Endothelial cell of umbilical vein (primary cell): ENCODE measurements at regions not wholly inside any gene's neighbourhood (a gene's known extent, or its start where the extent isn't known, plus 50 kb on each side); places are given as distances from the start of the nearest gene placed in this dataset.

Experiments
- BruUV-seq: library from RNA; stranded (reverse); fragments of 400-500 nt; replicated peaks from 2 replicates; lab custom pipeline; 2021; lab: Mats Ljungman, UMichigan
- CTCF ChIA-PET: fragments of 300-600, 350-600 bp; sonication (Branson Sonifier 250); formaldehyde crosslinking; loops from one replicate; lab custom pipeline; 2021; ENCODE audit warnings: antibody characterized with exemption, inconsistent platforms; lab: Charles Lee
- POLR2A ChIA-PET: fragments of 300-600, 350-600 bp; sonication (Branson Sonifier 250); formaldehyde crosslinking; loops from one replicate; lab custom pipeline; 2021; ENCODE audit warnings: antibody characterized with exemption, inconsistent platforms; lab: Charles Lee
- DNase-seq: peaks from one replicate; pipeline ENCODE4 v3.0.0-alpha.2; 2011; ENCODE audit warnings: low read depth, low spot score
- FAIRE-seq: peaks from 2 replicates; lab custom pipeline; 2011; peaks lifted over from hg19 to GRCh38; lab: Jason Lieb, UNC
- H2AFZ ChIP-seq: 2 replicates; pipeline ENCODE4 v1.6.0; 2012; ENCODE audit warnings: low read depth, low read length, control low read depth, inconsistent platforms
- H3K27ac ChIP-seq: 2 replicates; pipeline ENCODE4 v1.5.1; 2011; ENCODE audit warnings: low read depth, mild to moderate bottlenecking, control low read depth, low read length, moderate library complexity; ENCODE audit not compliant: insufficient read depth
- H3K27me3 ChIP-seq, 2 experiments: 2 replicates each; pipeline versions ENCODE4 v1.6.0 to v1.6.1; 2011; ENCODE audit warnings: low read length in 2 of 2, mixed read lengths in 1 of 2; ENCODE audit not compliant: control insufficient read depth in 2 of 2, insufficient read depth in 2 of 2
- H3K36me3 ChIP-seq, 2 experiments: 2 replicates in 1 of 2; 3 replicates in 1 of 2; pipeline ENCODE4 v1.5.1; 2011; ENCODE audit warnings: low read length in 2 of 2, mild to moderate bottlenecking in 1 of 2, moderate library complexity in 1 of 2; ENCODE audit not compliant: control insufficient read depth in 2 of 2, insufficient read depth in 2 of 2; ENCODE audit errors: extremely low read depth in 1 of 2
- H3K4me1 ChIP-seq: 3 replicates; pipeline ENCODE4 v1.5.1; 2011; ENCODE audit warnings: mild to moderate bottlenecking, low read length; ENCODE audit not compliant: control insufficient read depth, insufficient read depth; ENCODE audit errors: extremely low read depth
- H3K4me2 ChIP-seq: 2 replicates; pipeline ENCODE4 v1.6.1; 2011; ENCODE audit warnings: low read length, control low read depth, mixed read lengths; ENCODE audit not compliant: insufficient read depth
- H3K4me3 ChIP-seq, 3 experiments: fragments of 200-600 bp in 1 of 3; sonication (generic), shearing (Covaris generic) in 1 of 3; replicated peaks in 1 of 3; 2 replicates each; pipeline ENCODE4 v1.5.1; 2011 to 2016; ENCODE audit warnings: control low read depth in 3 of 3, low read length in 3 of 3, mild to moderate bottlenecking in 2 of 3, inconsistent platforms in 1 of 3, low read depth in 1 of 3, moderate library complexity in 1 of 3; ENCODE audit not compliant: insufficient read depth in 1 of 3
- H3K79me2 ChIP-seq: 2 replicates; pipeline ENCODE4 v1.6.0; 2012; ENCODE audit warnings: low read length, inconsistent platforms; ENCODE audit not compliant: control insufficient read depth, insufficient read depth
- H3K9ac ChIP-seq: replicated peaks from 2 replicates; pipeline ENCODE3; 2011; ENCODE audit warnings: low read length, control low read depth; ENCODE audit not compliant: insufficient read depth; ENCODE audit errors: extremely low read depth
- H3K9me1 ChIP-seq: replicated peaks from 3 replicates; pipeline ENCODE4 v1.6.0; 2011; ENCODE audit warnings: mild to moderate bottlenecking, low read length; ENCODE audit not compliant: control insufficient read depth, insufficient read depth; ENCODE audit errors: extremely low read depth
- H3K9me3 ChIP-seq: replicated peaks from 2 replicates; pipeline ENCODE4 v1.5.1; 2012; ENCODE audit warnings: low read length, inconsistent platforms; ENCODE audit not compliant: control insufficient read depth, insufficient read depth
- H4K20me1 ChIP-seq: replicated peaks from 2 replicates; pipeline ENCODE3; 2011; ENCODE audit warnings: mild to moderate bottlenecking, low read length; ENCODE audit not compliant: control insufficient read depth, insufficient read depth; ENCODE audit errors: extremely low read depth
- CTCF ChIP-seq, 2 donors: IDR thresholded peaks; 1 replicate in 1 of 2; 2 replicates in 1 of 2; pipeline ENCODE4 v1.5.1; 2011; ENCODE audit warnings: low read length in 2 of 2, mild to moderate bottlenecking in 2 of 2, moderate library complexity in 2 of 2, control low read depth in 1 of 2, inconsistent platforms in 1 of 2, low read depth in 1 of 2; ENCODE audit not compliant: insufficient read depth in 1 of 2; ENCODE audit errors: extremely low read depth in 1 of 2
- EZH2 ChIP-seq: IDR thresholded peaks from 2 replicates; pipeline ENCODE4 v1.6.1; 2012; ENCODE audit warnings: borderline replicate concordance, low read depth, mild to moderate bottlenecking, moderate library complexity, low read length, inconsistent platforms; ENCODE audit not compliant: severe bottlenecking
- FOS ChIP-seq: IDR thresholded peaks from 2 replicates; pipeline ENCODE4 v1.6.1; 2011; ENCODE audit warnings: mild to moderate bottlenecking, low read length, moderate library complexity, borderline replicate concordance; ENCODE audit not compliant: insufficient read depth
- GATA2 ChIP-seq: IDR thresholded peaks from 2 replicates; pipeline ENCODE4 v1.7.0; 2011; ENCODE audit warnings: low read depth, mild to moderate bottlenecking, moderate library complexity, mixed read lengths, low read length; ENCODE audit not compliant: insufficient read length, insufficient read depth
- JUN ChIP-seq: IDR thresholded peaks from 2 replicates; pipeline ENCODE4 v1.6.1; 2011; ENCODE audit warnings: borderline replicate concordance, low read depth; ENCODE audit not compliant: insufficient read length, insufficient read depth
- MAX ChIP-seq: IDR thresholded peaks from 2 replicates; pipeline ENCODE4 v1.6.1; 2011; ENCODE audit not compliant: insufficient read depth, insufficient read length
- MYC ChIP-seq: IDR thresholded peaks from one replicate; pipeline ENCODE4 v1.6.1; 2011; ENCODE audit warnings: mild to moderate bottlenecking, low read depth, low read length
- POLR2A ChIP-seq: IDR thresholded peaks from 2 replicates; pipeline ENCODE4 v1.6.1; 2012; ENCODE audit warnings: low read depth, mild to moderate bottlenecking, control low read depth, low read length
- POLR2AphosphoS5 ChIP-seq: IDR thresholded peaks from 2 replicates; pipeline ENCODE4 v1.6.1; 2012; ENCODE audit warnings: low read depth, mild to moderate bottlenecking, control low read depth, low read length, moderate library complexity; ENCODE audit not compliant: insufficient read depth
- dilution Hi-C: fragments of 300-500 bp; cut with MboI; formaldehyde crosslinking; loops from one replicate; pipeline ENCODE4 v1.15.0; 2019; ENCODE audit warnings: low sequenced_read_pairs; ENCODE audit not compliant: extremely low pct_ligation_motif_present
- intact Hi-C: fragments of 100-400 bp; cut with micrococcal nuclease; formaldehyde crosslinking; loops from one replicate; pipeline ENCODE4 v1.10.0; 2022

- Histone ChIP-seq H3K4me2 (no peak overlapping the region), H3K27ac (no peak overlapping the region), H3K79me2 (peaks cover 1% of the 10 kb centered on the region), H3K9ac (no peak overlapping the region), H3K4me3 (no peak overlapping the region), H4K20me1 (no peaks in the 10 kb centered on the region), H3K9me1 (no peaks in the 10 kb centered on the region), H3K9me3 (no peaks in the 10 kb centered on the region), H3K4me1 (peaks cover 32% of the 10 kb centered on the region), H3K36me3 (no peaks in the 10 kb centered on the region), H2AFZ (no peak overlapping the region), H3K27me3 (no peaks in the 10 kb centered on the region)
- dilution Hi-C loops (no loop called here), intact Hi-C loops (no loop called here)
- BruUV-seq, result no TSS peak
- no peak for TF ChIP-seq CTCF (IDR thresholded peaks at IDR 0.05; ENCODE audit: extremely low read depth in 1 of 2, insufficient read depth in 1 of 2, low read depth in 1 of 2, low read length in 2 of 2)
- TF ChIP-seq MYC, result no peak
- TF ChIP-seq MAX, result no peak
- TF ChIP-seq POLR2A, result no peak
- TF ChIP-seq EZH2, result no peak
- TF ChIP-seq GATA2, result no peak
- TF ChIP-seq FOS, result no peak
- no peak for TF ChIP-seq JUN
- TF ChIP-seq POLR2AphosphoS5, result no peak
- no peak for DNase-seq
- no peak for FAIRE-seq
- CTCF ChIA-PET, result interaction anchor here (0.9 kb wide), 1 partner anchor 105 kb away, joined by 6 read pairs; no protein-coding TSS in a partner anchor
- POLR2A ChIA-PET, result no interaction called here
These were observed 165.4 kb downstream of the PAWR start for GRCh38 chr12:79525357-79525756.
